Trophoblast cell (in vitro differentiated cells and primary cell): ENCODE measurements at regions not wholly inside any gene's neighbourhood (a gene's known extent, or its start where the extent isn't known, plus 50 kb on each side); places are given as distances from the start of the nearest gene placed in this dataset.

Source experiments
- DNase-seq, 2 donors: peaks; one replicate each; pipeline ENCODE4 v3.0.0-alpha.2; 2016
- H2AFZ ChIP-seq: 2 replicates; pipeline ENCODE4 v1.6.1; 2013; ENCODE audit warnings: low read length, moderate library complexity, mild to moderate bottlenecking; ENCODE audit not compliant: insufficient read depth, poor library complexity
- H2AK5ac ChIP-seq: 2 replicates; pipeline ENCODE4 v1.6.1; 2013; ENCODE audit warnings: mild to moderate bottlenecking, low read length
- H2BK120ac ChIP-seq: 2 replicates; pipeline ENCODE4 v1.6.1; 2013; ENCODE audit warnings: low read length, mild to moderate bottlenecking, moderate library complexity; ENCODE audit not compliant: insufficient read depth, poor library complexity
- H2BK12ac ChIP-seq: 2 replicates; pipeline ENCODE4 v1.6.1; 2013; ENCODE audit warnings: mild to moderate bottlenecking, low read length, moderate library complexity
- H2BK5ac ChIP-seq: 2 replicates; pipeline ENCODE4 v1.6.1; 2013; ENCODE audit warnings: low read length, low read depth, moderate library complexity, mild to moderate bottlenecking; ENCODE audit not compliant: poor library complexity
- H3K14ac ChIP-seq: 2 replicates; pipeline ENCODE4 v1.6.1; 2013; ENCODE audit warnings: mild to moderate bottlenecking, low read length
- H3K18ac ChIP-seq: 2 replicates; pipeline ENCODE4 v1.6.1; 2013; ENCODE audit warnings: mild to moderate bottlenecking, low read length
- H3K23ac ChIP-seq: 2 replicates; pipeline ENCODE4 v1.6.1; 2013; ENCODE audit warnings: low read length
- H3K27ac ChIP-seq: 2 replicates; pipeline ENCODE4 v1.5.1; 2013; ENCODE audit warnings: low read depth, mild to moderate bottlenecking, inconsistent platforms, low read length, moderate library complexity
- H3K27me3 ChIP-seq: 2 replicates; pipeline ENCODE4 v1.6.1; 2013; ENCODE audit warnings: inconsistent platforms, mild to moderate bottlenecking, low read length, moderate library complexity; ENCODE audit not compliant: insufficient read depth
- H3K36me3 ChIP-seq, 2 experiments: 1 replicate in 1 of 2; 2 replicates in 1 of 2; pipeline ENCODE4 v1.6.1; 2013; ENCODE audit warnings: low read length in 2 of 2, mild to moderate bottlenecking in 2 of 2, moderate library complexity in 1 of 2; ENCODE audit not compliant: insufficient read depth in 2 of 2, control insufficient read depth in 1 of 2
- H3K4ac ChIP-seq: 2 replicates; pipeline ENCODE4 v1.6.1; 2013; ENCODE audit warnings: low read depth, mild to moderate bottlenecking, low read length, moderate library complexity
- H3K4me1 ChIP-seq, 2 experiments: 1 replicate in 1 of 2; 2 replicates in 1 of 2; pipeline ENCODE4 v1.6.1; 2013; ENCODE audit warnings: low read length in 2 of 2, mild to moderate bottlenecking in 2 of 2, moderate library complexity in 1 of 2; ENCODE audit not compliant: insufficient read depth in 2 of 2, control insufficient read depth in 1 of 2
- H3K4me2 ChIP-seq: 2 replicates; pipeline ENCODE4 v1.6.1; 2013; ENCODE audit warnings: inconsistent platforms, mild to moderate bottlenecking, low read length, moderate library complexity
- H3K4me3 ChIP-seq: 2 replicates; pipeline ENCODE4 v1.5.1; 2013; ENCODE audit warnings: mild to moderate bottlenecking, low read depth, low read length, inconsistent platforms
- H3K79me1 ChIP-seq: one replicate; pipeline ENCODE4 v1.6.1; 2013; ENCODE audit warnings: low read length
- H3K79me2 ChIP-seq: 2 replicates; pipeline ENCODE4 v1.6.1; 2013; ENCODE audit warnings: low read length, mild to moderate bottlenecking; ENCODE audit not compliant: control insufficient read depth, insufficient read depth, poor library complexity
- H3K9ac ChIP-seq: 2 replicates; pipeline ENCODE4 v1.6.1; 2013; ENCODE audit warnings: mild to moderate bottlenecking, low read length
- H3K9me3 ChIP-seq: 2 replicates; pipeline ENCODE4 v1.6.1; 2013; ENCODE audit warnings: low read depth, mild to moderate bottlenecking, control low read depth, inconsistent platforms, low read length; ENCODE audit not compliant: insufficient read depth
- H4K12ac ChIP-seq: 2 replicates; pipeline ENCODE4 v1.6.1; 2013; ENCODE audit warnings: low read depth, mild to moderate bottlenecking, low read length, moderate library complexity
- H4K8ac ChIP-seq: 2 replicates; pipeline ENCODE4 v1.6.1; 2013; ENCODE audit warnings: low read depth, mild to moderate bottlenecking, low read length, moderate library complexity
- H4K91ac ChIP-seq: one replicate; pipeline ENCODE4 v1.6.1; 2013; ENCODE audit warnings: low read depth, mild to moderate bottlenecking, low read length, moderate library complexity
- WGBS: extraction: QIAGEN DNeasy Blood & Tissue Kit; methylation state at CpG from one replicate; pipeline ENCODE4 v1.1.7; 2013; ENCODE audit warnings: missing lambda C conversion rate; ENCODE audit not compliant: insufficient read length, insufficient coverage; ENCODE audit errors: extremely low coverage; 5-methylcytosine and 5-hydroxymethylcytosine counted together

GRCh38 chr9:38316166-38316780, 76.2 kb upstream of the ALDH1B1 start:
- H3K79me2 ChIP-seq: no peaks in the 10 kb centered on the region
- H3K27me3 ChIP-seq: no peaks in the 10 kb centered on the region
- H2BK120ac ChIP-seq: no peak overlapping the region
- H4K12ac ChIP-seq: no peak overlapping the region
- H2BK12ac ChIP-seq: no peak overlapping the region
- no CpG with 5 or more reads among the region's 6 CpGs for WGBS
- no peak overlapping the region for H3K27ac ChIP-seq
- no peak overlapping the region for H3K9ac ChIP-seq
- H3K4me3 ChIP-seq: no peak overlapping the region
- H2BK5ac ChIP-seq: no peak overlapping the region
- H3K18ac ChIP-seq: no peak overlapping the region
- H3K4me1 ChIP-seq: no peaks in the 10 kb centered on the region
- H2AK5ac ChIP-seq: no peak overlapping the region
- no peak overlapping the region for H3K4ac ChIP-seq
- H4K91ac ChIP-seq: no peak overlapping the region
- no peak overlapping the region for H3K14ac ChIP-seq
- no peak for DNase-seq
- H2AFZ ChIP-seq: no peak overlapping the region
- H3K36me3 ChIP-seq: no peaks in the 10 kb centered on the region
- no peak overlapping the region for H3K4me2 ChIP-seq
- no peak overlapping the region for H3K23ac ChIP-seq
- no peaks in the 10 kb centered on the region for H3K9me3 ChIP-seq
- H4K8ac ChIP-seq: no peak overlapping the region
- no peaks in the 10 kb centered on the region for H3K79me1 ChIP-seq

- H2BK12ac ChIP-seq: no peak overlapping the region
- no peaks in the 10 kb centered on the region for H3K9me3 ChIP-seq
- no peak overlapping the region for H3K9ac ChIP-seq
- H3K4me2 ChIP-seq: no peak overlapping the region
- no peak overlapping the region for H4K12ac ChIP-seq
- H3K4me1 ChIP-seq: no peaks in the 10 kb centered on the region
- no peak overlapping the region for H2BK120ac ChIP-seq
- H3K4ac ChIP-seq: no peak overlapping the region
- H4K8ac ChIP-seq: no peak overlapping the region
- H3K18ac ChIP-seq: no peak overlapping the region
- no peak for DNase-seq
- H3K14ac ChIP-seq: no peak overlapping the region
- no peak overlapping the region for H4K91ac ChIP-seq
- no peak overlapping the region for H3K27ac ChIP-seq
- WGBS: no CpG with 5 or more reads among the region's 9 CpGs
- no peak overlapping the region for H3K4me3 ChIP-seq
- H3K79me1 ChIP-seq: no peaks in the 10 kb centered on the region
- H2AFZ ChIP-seq: no peak overlapping the region
- no peak overlapping the region for H2AK5ac ChIP-seq
- no peaks in the 10 kb centered on the region for H3K79me2 ChIP-seq
- no peaks in the 10 kb centered on the region for H3K27me3 ChIP-seq
- no peaks in the 10 kb centered on the region for H3K36me3 ChIP-seq
- H2BK5ac ChIP-seq: no peak overlapping the region
- H3K23ac ChIP-seq: no peak overlapping the region
Measured at GRCh38 chr9:38315085-38315595, 77.4 kb upstream of the ALDH1B1 start.

- Histone ChIP-seq H2BK120ac (no peak overlapping the region), H4K12ac (no peak overlapping the region), H4K91ac (no peak overlapping the region), H3K4me3 (no peak overlapping the region), H2AFZ (no peak overlapping the region), H3K27me3 (no peaks in the 10 kb centered on the region), H3K9ac (no peak overlapping the region), H3K18ac (no peak overlapping the region), H3K4me2 (no peak overlapping the region), H2AK5ac (no peak overlapping the region), H3K14ac (no peak overlapping the region), H3K23ac (no peak overlapping the region), H3K4me1 (peaks cover 5 to 7% of the 10 kb centered on the region in 2 experiments), H3K36me3 (no peaks in the 10 kb centered on the region), H3K79me1 (no peaks in the 10 kb centered on the region), H3K79me2 (no peaks in the 10 kb centered on the region), H3K4ac (no peak overlapping the region), H2BK5ac (no peak overlapping the region), H3K9me3 (no peaks in the 10 kb centered on the region), H2BK12ac (no peak overlapping the region), H4K8ac (no peak overlapping the region), H3K27ac (no peak overlapping the region)
- no peak for DNase-seq
- no CpG with 5 or more reads among the region's 6 CpGs for WGBS
Measured at GRCh38 chr9:38313421-38313820, 79.1 kb upstream of the ALDH1B1 start.

GRCh38 chr9:38312406-38312805, 80.1 kb upstream of the ALDH1B1 start:
- H2AFZ ChIP-seq: no peak overlapping the region
- H3K9me3 ChIP-seq: no peaks in the 10 kb centered on the region
- H3K14ac ChIP-seq: no peak overlapping the region
- no peak overlapping the region for H4K12ac ChIP-seq
- no peaks in the 10 kb centered on the region for H3K27me3 ChIP-seq
- no peak for DNase-seq
- H3K79me1 ChIP-seq: no peaks in the 10 kb centered on the region
- H2BK5ac ChIP-seq: no peak overlapping the region
- no peak overlapping the region for H2BK12ac ChIP-seq
- no peak overlapping the region for H3K18ac ChIP-seq
- no peak overlapping the region for H3K4ac ChIP-seq
- no peak overlapping the region for H2BK120ac ChIP-seq
- no peak overlapping the region for H3K23ac ChIP-seq
- H3K27ac ChIP-seq: no peak overlapping the region
- WGBS: no CpG with 5 or more reads among the region's 4 CpGs
- H3K79me2 ChIP-seq: no peaks in the 10 kb centered on the region
- H2AK5ac ChIP-seq: no peak overlapping the region
- no peak overlapping the region for H4K91ac ChIP-seq
- H3K36me3 ChIP-seq: no peaks in the 10 kb centered on the region
- no peak overlapping the region for H3K4me2 ChIP-seq
- H3K9ac ChIP-seq: no peak overlapping the region
- H4K8ac ChIP-seq: no peak overlapping the region
- H3K4me3 ChIP-seq: no peak overlapping the region
- H3K4me1 ChIP-seq: peaks cover 5 to 7% of the 10 kb centered on the region in 2 experiments
